AG10803 (cell line): ENCODE measurements at regions not wholly inside any gene's neighbourhood (a gene's known extent, or its start where the extent isn't known, plus 50 kb on each side); places are given as distances from the start of the nearest gene placed in this dataset.

Experiments used
- DNase-seq: peaks from one replicate; pipeline ENCODE4 v3.0.0; 2010; ENCODE audit warnings: low read depth
- H3K4me3 ChIP-seq: 2 replicates; pipeline ENCODE4 v1.5.1; 2011; ENCODE audit warnings: mild to moderate bottlenecking, low read length, control low read depth
- CTCF ChIP-seq: conservative IDR thresholded peaks from 2 replicates; pipeline ENCODE4 v1.5.1; 2011; ENCODE audit warnings: mild to moderate bottlenecking, low read length, control low read depth, inconsistent platforms

GRCh38 chr3:132230156-132231000 lies 86.8 kb upstream of the ACP3 start:
- no peak overlapping the region for H3K4me3 ChIP-seq
- no peak for DNase-seq
- no peak for TF ChIP-seq CTCF

GRCh38 chr3:132231633-132232032 lies 85.6 kb upstream of the ACP3 start:
- TF ChIP-seq CTCF = no peak
- DNase-seq = peak; percentile 43
- H3K4me3 ChIP-seq = no peak overlapping the region

- TF ChIP-seq CTCF = no peak
- no peak overlapping the region for H3K4me3 ChIP-seq
- DNase-seq = peak; percentile 15
These were observed 84.9 kb upstream of the ACP3 start for GRCh38 chr3:132232231-132232792.

GRCh38 chr3:132236701-132237651 lies 80.2 kb upstream of the ACP3 start:
- no peak for DNase-seq
- no peak overlapping the region for H3K4me3 ChIP-seq
- no peak for TF ChIP-seq CTCF

- H3K4me3 ChIP-seq = no peak overlapping the region
- no peak for DNase-seq
- no peak for TF ChIP-seq CTCF
These were observed 79.6 kb upstream of the ACP3 start for GRCh38 chr3:132237652-132238032.

GRCh38 chr3:132239587-132239986 lies 77.6 kb upstream of the ACP3 start:
- no peak for TF ChIP-seq CTCF
- no peak for DNase-seq
- no peak overlapping the region for H3K4me3 ChIP-seq
